ENCODE measurements at regions not wholly inside any gene's neighbourhood (a gene's known extent, or its start where the extent isn't known, plus 50 kb on each side); places are given as distances from the start of the nearest gene placed in this dataset.

GRCh38 chr6:66390393-66390792, 683.4 kb upstream of the EYS start:
- TF ChIP-seq CTCF (IDR thresholded peaks at IDR 0.05) (no peak), ZFX (IDR thresholded peaks at IDR 0.05; ENCODE audit: borderline replicate concordance) (no peak)
